Mesothelial cell of epicardium (in vitro differentiated cells): ENCODE measurements at regions not wholly inside any gene's neighbourhood (a gene's known extent, or its start where the extent isn't known, plus 50 kb on each side); places are given as distances from the start of the nearest gene placed in this dataset.

Experiments
- DNase-seq, 2 experiments: peaks; one replicate each; pipeline ENCODE4 v3.0.0; 2021; ENCODE audit warnings: low spot score in 2 of 2; ENCODE audit not compliant: unreplicated experiment in 2 of 2
- H3K27ac Mint-ChIP-seq: 2 replicates; pipeline ENCODE4 v1.8.0; 2021; ENCODE audit warnings: mixed read lengths
- H3K27me3 Mint-ChIP-seq: 2 replicates; pipeline ENCODE4 v1.8.0; 2021; ENCODE audit warnings: low read depth, mixed read lengths
- H3K36me3 Mint-ChIP-seq: 2 replicates; pipeline ENCODE4 v1.8.0; 2021; ENCODE audit warnings: mixed read lengths
- H3K4me1 Mint-ChIP-seq: 2 replicates; pipeline ENCODE4 v1.8.0; 2021; ENCODE audit warnings: mixed read lengths
- H3K4me3 Mint-ChIP-seq: 2 replicates; pipeline ENCODE4 v1.8.0; 2021; ENCODE audit warnings: mild to moderate bottlenecking, moderate library complexity, mixed read lengths
- H3K9me3 Mint-ChIP-seq: 2 replicates; pipeline ENCODE4 v1.8.0; 2021; ENCODE audit warnings: mixed read lengths
- TF ChIP-seq, protein P1 (sequence below): fragments of 200-600 bp; sonication (generic); IDR thresholded peaks from one replicate; pipeline ENCODE4 v1.5.0; 2021; ENCODE audit warnings: antibody characterized with exemption; ENCODE audit not compliant: unreplicated experiment

- TF ChIP-seq, protein P1, sequence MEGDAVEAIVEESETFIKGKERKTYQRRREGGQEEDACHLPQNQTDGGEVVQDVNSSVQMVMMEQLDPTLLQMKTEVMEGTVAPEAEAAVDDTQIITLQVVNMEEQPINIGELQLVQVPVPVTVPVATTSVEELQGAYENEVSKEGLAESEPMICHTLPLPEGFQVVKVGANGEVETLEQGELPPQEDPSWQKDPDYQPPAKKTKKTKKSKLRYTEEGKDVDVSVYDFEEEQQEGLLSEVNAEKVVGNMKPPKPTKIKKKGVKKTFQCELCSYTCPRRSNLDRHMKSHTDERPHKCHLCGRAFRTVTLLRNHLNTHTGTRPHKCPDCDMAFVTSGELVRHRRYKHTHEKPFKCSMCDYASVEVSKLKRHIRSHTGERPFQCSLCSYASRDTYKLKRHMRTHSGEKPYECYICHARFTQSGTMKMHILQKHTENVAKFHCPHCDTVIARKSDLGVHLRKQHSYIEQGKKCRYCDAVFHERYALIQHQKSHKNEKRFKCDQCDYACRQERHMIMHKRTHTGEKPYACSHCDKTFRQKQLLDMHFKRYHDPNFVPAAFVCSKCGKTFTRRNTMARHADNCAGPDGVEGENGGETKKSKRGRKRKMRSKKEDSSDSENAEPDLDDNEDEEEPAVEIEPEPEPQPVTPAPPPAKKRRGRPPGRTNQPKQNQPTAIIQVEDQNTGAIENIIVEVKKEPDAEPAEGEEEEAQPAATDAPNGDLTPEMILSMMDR: no peak
- Mint-ChIP-seq H3K27ac (no peak overlapping the region), H3K27me3 (no peaks in the 10 kb centered on the region), H3K4me1 (peaks cover 10% of the 10 kb centered on the region), H3K9me3 (peaks cover 4% of the 10 kb centered on the region), H3K36me3 (no peaks in the 10 kb centered on the region), H3K4me3 (no peak overlapping the region)
- DNase-seq: no peak
Observed at GRCh38 chr2:128538396-128538795, 219.7 kb upstream of the HS6ST1 start.

DNA sequence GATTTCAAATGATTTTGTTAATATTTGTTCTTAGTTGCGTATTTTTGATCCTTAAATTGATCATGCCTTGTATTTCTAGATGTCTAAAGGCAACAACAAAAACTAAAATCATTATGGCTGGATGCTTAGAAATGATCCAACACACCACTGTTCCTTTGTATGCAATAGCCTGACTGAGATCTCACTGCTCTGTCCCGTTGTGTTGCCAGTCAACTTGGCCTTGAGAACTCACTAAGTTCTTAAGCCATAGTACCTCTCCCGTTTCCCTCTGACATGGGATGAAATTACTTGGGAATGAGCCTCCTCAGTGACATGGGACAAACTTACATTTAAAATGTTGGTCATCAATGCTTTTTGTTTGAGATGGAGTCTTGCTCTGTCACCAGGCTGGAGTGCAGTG is 222.0 kb upstream of the HS6ST1 start:
- TF ChIP-seq, protein P1: no peak
- Mint-ChIP-seq H3K27me3 (no peaks in the 10 kb centered on the region), H3K9me3 (peaks cover 4% of the 10 kb centered on the region), H3K27ac (no peak overlapping the region), H3K4me1 (peaks cover 26% of the 10 kb centered on the region), H3K4me3 (no peak overlapping the region), H3K36me3 (no peaks in the 10 kb centered on the region)
- DNase-seq: no peak

DNA sequence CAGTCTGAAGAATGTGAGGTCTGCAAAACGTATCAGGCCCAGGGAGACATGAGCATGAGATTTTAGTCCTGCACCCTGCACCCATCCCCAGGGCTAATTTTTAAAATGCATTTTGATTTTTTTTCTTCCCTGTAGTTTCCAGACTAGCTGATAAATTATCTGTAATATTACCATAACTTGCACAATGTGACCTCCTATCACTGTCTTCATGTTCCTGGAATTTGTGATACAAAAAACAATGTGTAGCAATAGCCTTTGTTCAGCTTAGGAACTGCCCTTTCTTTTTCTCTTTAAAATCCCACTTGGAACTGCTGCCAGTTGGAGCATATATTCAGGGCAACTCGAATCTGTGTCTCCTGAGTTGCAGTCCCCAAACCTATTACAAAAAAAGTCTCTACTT is 222.8 kb upstream of the HS6ST1 start:
- Mint-ChIP-seq H3K4me3 (no peak overlapping the region), H3K27me3 (no peaks in the 10 kb centered on the region), H3K36me3 (no peaks in the 10 kb centered on the region), H3K9me3 (peaks cover 4% of the 10 kb centered on the region), H3K4me1 (peaks cover 26% of the 10 kb centered on the region), H3K27ac (no peak overlapping the region)
- TF ChIP-seq, protein P1: no peak
- no peak for DNase-seq

DNA sequence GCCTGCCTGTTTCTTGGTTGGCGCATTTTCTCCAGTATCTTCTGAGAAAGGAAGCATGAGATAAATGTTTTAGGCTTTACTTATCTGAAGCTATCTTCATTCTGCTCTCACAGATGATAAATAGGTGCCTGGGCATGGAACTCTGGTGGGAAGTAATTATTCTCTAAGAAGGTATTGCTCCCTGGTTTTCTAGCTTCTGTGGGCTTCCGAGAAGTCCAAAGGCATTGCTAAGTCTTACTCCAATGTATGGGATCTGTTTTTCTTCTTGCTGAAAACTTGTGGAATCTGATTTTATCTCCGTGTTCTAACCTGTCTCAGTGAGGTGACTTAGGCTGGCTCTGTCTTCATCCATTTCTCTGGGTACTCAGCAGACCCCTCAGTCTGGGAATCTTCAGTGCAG is 224.4 kb upstream of the HS6ST1 start:
- no peaks in the 10 kb centered on the region for H3K9me3 Mint-ChIP-seq
- no peak overlapping the region for H3K4me3 Mint-ChIP-seq
- DNase-seq: no peak
- no peaks in the 10 kb centered on the region for H3K27me3 Mint-ChIP-seq
- peaks cover 29% of the 10 kb centered on the region for H3K4me1 Mint-ChIP-seq
- H3K36me3 Mint-ChIP-seq: no peaks in the 10 kb centered on the region
- no peak overlapping the region for H3K27ac Mint-ChIP-seq
- TF ChIP-seq, protein P1: no peak

GRCh38 chr2:128543646-128544045 is 225.0 kb upstream of the HS6ST1 start:
- H3K36me3 Mint-ChIP-seq: no peaks in the 10 kb centered on the region
- no peaks in the 10 kb centered on the region for H3K27me3 Mint-ChIP-seq
- DNase-seq: no peak
- peaks cover 29% of the 10 kb centered on the region for H3K4me1 Mint-ChIP-seq
- TF ChIP-seq, protein P1: no peak
- H3K27ac Mint-ChIP-seq: peak overlapping the region; percentile 31
- no peak overlapping the region for H3K4me3 Mint-ChIP-seq
- no peaks in the 10 kb centered on the region for H3K9me3 Mint-ChIP-seq
